ENCODE measurements at regions not wholly inside any gene's neighbourhood (a gene's known extent, or its start where the extent isn't known, plus 50 kb on each side); places are given as distances from the start of the nearest gene placed in this dataset.
A peak's percentile ranks its signal among the peaks of the same experiment; 100 is the strongest.

- TF ChIP-seq POLR2AphosphoS5 (IDR thresholded peaks at IDR 0.05) (no peak), CTCF (IDR thresholded peaks at IDR 0.05 in 8 of 11, conservative IDR thresholded peaks at IDR 0.05 in 3 of 11) (no peak), POLR2A (IDR thresholded peaks at IDR 0.05) (no peak)
- Histone ChIP-seq H3K27me3 (replicated peaks in 1 of 7) (peaks cover 0 to 23% (median 0%) of the 10 kb centered on the region in 7 donors), H3K4me3 (no peak overlapping the region), H3K36me3 (no peaks in the 10 kb centered on the region), H3K4me1 (peaks cover 0 to 13% (median 4%) of the 10 kb centered on the region in 6 donors), H3K27ac (peak overlapping the region in 2 of 8 donors; percentile 40 to 65), H3K9me3 (no peaks in the 10 kb centered on the region)
- intact Hi-C loops (cut with DNase I; ENCODE audit: low total_unique reads) = no loop called here
- WGBS, 5 donors = 51 to 77% (median 64%) methylated on average over 1 to 3 of the region's 3 CpGs
- DNase-seq = no peak
Measured at GRCh38 chr20:59385038-59385437, 84.6 kb downstream of the EDN3 start.

GRCh38 chr20:59385480-59385879 is 85.1 kb downstream of the EDN3 start:
- no peak for DNase-seq
- Histone ChIP-seq H3K4me1 (peaks cover 0 to 13% (median 4%) of the 10 kb centered on the region in 6 donors), H3K27me3 (replicated peaks in 1 of 7) (peaks cover 0 to 26% (median 0%) of the 10 kb centered on the region in 7 donors), H3K36me3 (no peaks in the 10 kb centered on the region), H3K9me3 (no peaks in the 10 kb centered on the region), H3K4me3 (no peak overlapping the region), H3K27ac (peak overlapping the region in 2 of 8 donors; percentile 40 to 65)
- TF ChIP-seq POLR2AphosphoS5 (IDR thresholded peaks at IDR 0.05) (no peak), CTCF (IDR thresholded peaks at IDR 0.05 in 8 of 11, conservative IDR thresholded peaks at IDR 0.05 in 3 of 11) (no peak), POLR2A (IDR thresholded peaks at IDR 0.05) (no peak)
- 5 to 16% (median 8%) methylated on average over 3 to 5 of the region's 5 CpGs for WGBS, 5 donors
- intact Hi-C loops (cut with DNase I; ENCODE audit: low total_unique reads) = no loop called here

GRCh38 chr20:59386809-59387208 is 86.4 kb downstream of the EDN3 start:
- 56 to 79% (median 65%) methylated on average over 3 of the region's 3 CpGs for WGBS, 5 donors
- Histone ChIP-seq H3K36me3 (no peaks in the 10 kb centered on the region), H3K27me3 (replicated peaks in 1 of 7) (peaks cover 0 to 20% (median 0%) of the 10 kb centered on the region in 7 donors), H3K27ac (no peak overlapping the region), H3K9me3 (no peaks in the 10 kb centered on the region), H3K4me3 (no peak overlapping the region), H3K4me1 (peaks cover 0 to 13% (median 4%) of the 10 kb centered on the region in 6 donors)
- intact Hi-C loops (cut with DNase I; ENCODE audit: low total_unique reads) = no loop called here
- DNase-seq = no peak
- TF ChIP-seq POLR2AphosphoS5 (IDR thresholded peaks at IDR 0.05) (no peak), CTCF (IDR thresholded peaks at IDR 0.05 in 8 of 11, conservative IDR thresholded peaks at IDR 0.05 in 3 of 11) (no peak), POLR2A (IDR thresholded peaks at IDR 0.05) (no peak)

- DNase-seq = no peak
- H3K4me3 ChIP-seq = no peak overlapping the region
- no peaks in the 10 kb centered on the region for H3K9me3 ChIP-seq
- 84 to 91% (median 89%) methylated on average over 3 of the region's 3 CpGs for WGBS, 5 donors
- no peak for TF ChIP-seq POLR2AphosphoS5 (IDR thresholded peaks at IDR 0.05)
- no peak for TF ChIP-seq CTCF (IDR thresholded peaks at IDR 0.05 in 8 of 11, conservative IDR thresholded peaks at IDR 0.05 in 3 of 11)
- TF ChIP-seq POLR2A (IDR thresholded peaks at IDR 0.05) = no peak
- peaks cover 0 to 17% (median 0%) of the 10 kb centered on the region in 7 donors for H3K27me3 ChIP-seq (replicated peaks in 1 of 7)
- H3K36me3 ChIP-seq = no peaks in the 10 kb centered on the region
- no peak overlapping the region for H3K27ac ChIP-seq
- peaks cover 0 to 13% (median 4%) of the 10 kb centered on the region in 6 donors for H3K4me1 ChIP-seq
- intact Hi-C loops (cut with DNase I; ENCODE audit: low total_unique reads) = no loop called here
Measured at GRCh38 chr20:59387891-59388290, 87.5 kb downstream of the EDN3 start.
